Activated B cell treated with CpG ODN at 0.5 μM for 24 hours (primary cell): ENCODE measurements at regions not wholly inside any gene's neighbourhood (a gene's known extent, or its start where the extent isn't known, plus 50 kb on each side); places are given as distances from the start of the nearest gene placed in this dataset.

ENCODE experiments used
- ATAC-seq: fragments of 200-7000 bp; cut with Tn5 transposase; one replicate; pipeline ENCODE4 v1.10.0; 2021; ENCODE audit warnings: low read depth, mild to moderate bottlenecking, moderate library complexity
- CTCF ChIA-PET: fragments of 350-600 bp; sonication (Branson Sonifier 250); formaldehyde crosslinking; loops from one replicate; lab custom pipeline; 2021; ENCODE audit warnings: antibody characterized with exemption; lab: Charles Lee
- POLR2A ChIA-PET: fragments of 350-600 bp; sonication (Branson Sonifier 250); formaldehyde crosslinking; loops from one replicate; lab custom pipeline; 2021; ENCODE audit warnings: antibody characterized with exemption; lab: Charles Lee
- DNase-seq: peaks from one replicate; pipeline ENCODE4 v3.0.0; 2022
- H3K27ac Mint-ChIP-seq: one replicate; pipeline ENCODE4 v1.8.0; 2020; ENCODE audit warnings: mixed read lengths
- H3K27me3 Mint-ChIP-seq: one replicate; pipeline ENCODE4 v1.8.0; 2021; ENCODE audit warnings: mixed read lengths
- H3K36me3 Mint-ChIP-seq: one replicate; pipeline ENCODE4 v1.8.0; 2021; ENCODE audit warnings: low read depth, mixed read lengths
- H3K4me1 Mint-ChIP-seq: one replicate; pipeline ENCODE4 v1.8.0; 2021; ENCODE audit warnings: mixed read lengths
- H3K4me3 Mint-ChIP-seq: one replicate; pipeline ENCODE4 v1.8.0; 2020; ENCODE audit warnings: mild to moderate bottlenecking, mixed read lengths
- H3K9me3 Mint-ChIP-seq: one replicate; pipeline ENCODE4 v1.8.0; 2020; ENCODE audit warnings: mixed read lengths
- CTCF ChIP-seq: fragments of 200-600 bp; IDR thresholded peaks from one replicate; pipeline ENCODE4 v1.8.0; 2022; ENCODE audit warnings: antibody characterized with exemption, mild to moderate bottlenecking
- intact Hi-C: fragments of 100-400 bp; cut with micrococcal nuclease; formaldehyde crosslinking; loops from one replicate; pipeline ENCODE4 v1.15.1; 2024

GRCh38 chr16:51062039-51062438 is 89.0 kb downstream of the SALL1 start:
- intact Hi-C loops: no loop called here
- CTCF ChIA-PET: no interaction called here
- Mint-ChIP-seq H3K4me1 (no peaks in the 10 kb centered on the region), H3K36me3 (no peaks in the 10 kb centered on the region), H3K4me3 (no peak overlapping the region), H3K27me3 (peaks cover 8% of the 10 kb centered on the region), H3K27ac (no peak overlapping the region), H3K9me3 (no peaks in the 10 kb centered on the region)
- POLR2A ChIA-PET: no interaction called here
- ATAC-seq (no peak), DNase-seq (no peak)
- TF ChIP-seq CTCF: no peak

- Mint-ChIP-seq H3K27ac (no peak overlapping the region), H3K36me3 (no peaks in the 10 kb centered on the region), H3K4me1 (no peaks in the 10 kb centered on the region), H3K9me3 (no peaks in the 10 kb centered on the region), H3K4me3 (no peak overlapping the region), H3K27me3 (peaks cover 8% of the 10 kb centered on the region)
- ChIA-PET CTCF (no interaction called here), POLR2A (no interaction called here)
- DNase-seq (no peak), ATAC-seq (no peak)
- no peak for TF ChIP-seq CTCF
- intact Hi-C loops: no loop called here
Measured at GRCh38 chr16:51061328-51061727, 89.7 kb downstream of the SALL1 start.

DNA sequence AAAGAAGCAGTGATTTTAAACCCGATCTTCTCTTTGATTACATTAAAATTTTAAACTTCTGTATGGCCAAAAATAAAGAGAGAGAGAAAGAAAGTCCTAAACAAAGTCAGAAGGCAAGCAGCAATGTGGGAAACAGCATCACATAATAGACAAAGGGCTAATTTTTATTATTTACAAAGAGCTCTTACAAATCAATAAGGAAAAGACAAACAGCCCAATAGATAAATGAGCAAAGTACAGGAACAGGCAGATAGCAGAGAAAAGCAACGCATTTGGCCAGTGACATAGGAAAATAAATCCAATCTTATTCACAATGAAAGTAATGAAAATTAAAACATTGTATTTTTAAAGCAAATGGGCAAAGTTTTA is 93.1 kb downstream of the SALL1 start:
- H3K9me3 Mint-ChIP-seq: no peaks in the 10 kb centered on the region
- ChIA-PET POLR2A (no interaction called here), CTCF (no interaction called here)
- no peak for TF ChIP-seq CTCF
- H3K36me3 Mint-ChIP-seq: no peaks in the 10 kb centered on the region
- ATAC-seq (no peak), DNase-seq (no peak)
- no peaks in the 10 kb centered on the region for H3K4me1 Mint-ChIP-seq
- H3K4me3 Mint-ChIP-seq: no peak overlapping the region
- H3K27ac Mint-ChIP-seq: no peak overlapping the region
- intact Hi-C loops: no loop called here
- peaks cover 8% of the 10 kb centered on the region for H3K27me3 Mint-ChIP-seq

- Mint-ChIP-seq H3K4me3 (no peak overlapping the region), H3K27ac (no peak overlapping the region), H3K9me3 (no peaks in the 10 kb centered on the region), H3K4me1 (no peaks in the 10 kb centered on the region), H3K27me3 (peaks cover 8% of the 10 kb centered on the region), H3K36me3 (no peaks in the 10 kb centered on the region)
- intact Hi-C loops: no loop called here
- no peak for DNase-seq
- ChIA-PET CTCF (no interaction called here), POLR2A (no interaction called here)
- TF ChIP-seq CTCF: no peak
- ATAC-seq: no peak
Measured at GRCh38 chr16:51057102-51057793, 93.8 kb downstream of the SALL1 start.

DNA sequence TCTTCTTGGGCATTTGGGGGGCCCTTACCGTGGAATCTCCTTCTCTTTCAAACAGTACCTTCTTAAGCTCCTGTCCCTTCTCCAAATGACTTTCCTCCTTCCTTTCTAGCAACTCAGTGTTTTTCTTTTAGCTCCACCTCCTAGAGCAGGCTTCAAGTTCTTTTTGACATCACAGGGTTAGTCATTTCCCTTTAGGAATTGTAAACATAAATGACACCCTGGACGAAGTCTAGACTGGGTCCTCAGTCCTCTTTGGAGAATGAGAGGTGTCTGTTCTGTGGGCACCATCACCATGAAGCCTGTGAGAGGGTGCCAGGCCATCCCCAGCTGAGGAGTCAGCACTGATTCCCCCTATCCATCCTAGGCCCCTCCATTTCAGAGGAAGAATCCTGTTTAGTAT is 94.7 kb downstream of the SALL1 start:
- Mint-ChIP-seq H3K36me3 (no peaks in the 10 kb centered on the region), H3K27ac (no peak overlapping the region), H3K27me3 (peaks cover 6% of the 10 kb centered on the region), H3K4me3 (no peak overlapping the region), H3K4me1 (no peaks in the 10 kb centered on the region), H3K9me3 (no peaks in the 10 kb centered on the region)
- ChIA-PET CTCF (no interaction called here), POLR2A (no interaction called here)
- no peak for TF ChIP-seq CTCF
- ATAC-seq (no peak), DNase-seq (no peak)
- intact Hi-C loops: no loop called here
